ENCODE measurements at regions not wholly inside any gene's neighbourhood (a gene's known extent, or its start where the extent isn't known, plus 50 kb on each side); places are given as distances from the start of the nearest gene placed in this dataset.

GRCh38 chr5:154588091-154588774 lies 110.2 kb upstream of the HAND1 start:
- Histone ChIP-seq H4K20me1 (ENCODE audit: insufficient read depth, low read length) (no peaks in the 10 kb centered on the region), H3K9ac (ENCODE audit: low read length) (no peak overlapping the region), H3K36me3 (ENCODE audit: insufficient read depth, low read length) (no peaks in the 10 kb centered on the region), H3K79me2 (ENCODE audit: insufficient read depth, low read length) (no peaks in the 10 kb centered on the region), H3K27me3 (ENCODE audit: insufficient read depth, low read length) (peaks cover 12% of the 10 kb centered on the region), H2AFZ (ENCODE audit: low read depth, low read length) (no peak overlapping the region), H3K4me1 (ENCODE audit: insufficient read depth, low read length) (no peaks in the 10 kb centered on the region), H3K4me2 (ENCODE audit: low read length) (no peak overlapping the region), H3K27ac (ENCODE audit: low read depth, low read length) (no peak overlapping the region), H3K9me3 (ENCODE audit: insufficient read depth, low read depth, low read length) (no peaks in the 10 kb centered on the region), H3K4me3 (ENCODE audit: insufficient read depth, low read depth, low read length) (no peak overlapping the region)
- FAIRE-seq (no peak), DNase-seq (ENCODE audit: low read depth) (no peak)
- H3K4me1 Mint-ChIP-seq (ENCODE audit: low read depth, unreplicated experiment): peaks cover 7% of the 10 kb centered on the region
- H3K27ac Mint-ChIP-seq (ENCODE audit: unreplicated experiment): no peak overlapping the region
- no peak overlapping the region for H3K4me3 Mint-ChIP-seq (ENCODE audit: unreplicated experiment)
- H3K27me3 Mint-ChIP-seq (ENCODE audit: low read depth, unreplicated experiment): peaks cover 37% of the 10 kb centered on the region
- H3K36me3 Mint-ChIP-seq (ENCODE audit: low read depth, unreplicated experiment): no peaks in the 10 kb centered on the region
- no peak for TF ChIP-seq CTCF (IDR thresholded peaks at IDR 0.05; ENCODE audit: insufficient read depth, low read depth, low read length)
- TF ChIP-seq EZH2 (IDR thresholded peaks at IDR 0.05; ENCODE audit: insufficient read depth, low read length): no peak
- H3K9me3 Mint-ChIP-seq (ENCODE audit: unreplicated experiment): no peaks in the 10 kb centered on the region

- Histone ChIP-seq H3K27ac (ENCODE audit: low read depth, low read length) (no peak overlapping the region), H3K9ac (ENCODE audit: low read length) (no peak overlapping the region), H2AFZ (ENCODE audit: low read depth, low read length) (no peak overlapping the region), H3K27me3 (ENCODE audit: insufficient read depth, low read length) (peaks cover 12% of the 10 kb centered on the region), H3K9me3 (ENCODE audit: insufficient read depth, low read depth, low read length) (no peaks in the 10 kb centered on the region), H3K79me2 (ENCODE audit: insufficient read depth, low read length) (no peaks in the 10 kb centered on the region), H3K4me3 (ENCODE audit: insufficient read depth, low read depth, low read length) (no peak overlapping the region), H4K20me1 (ENCODE audit: insufficient read depth, low read length) (no peaks in the 10 kb centered on the region), H3K4me2 (ENCODE audit: low read length) (no peak overlapping the region), H3K36me3 (ENCODE audit: insufficient read depth, low read length) (no peaks in the 10 kb centered on the region), H3K4me1 (ENCODE audit: insufficient read depth, low read length) (no peaks in the 10 kb centered on the region)
- Mint-ChIP-seq H3K9me3 (ENCODE audit: unreplicated experiment) (no peaks in the 10 kb centered on the region), H3K27ac (ENCODE audit: unreplicated experiment) (no peak overlapping the region), H3K36me3 (ENCODE audit: low read depth, unreplicated experiment) (no peaks in the 10 kb centered on the region), H3K4me1 (ENCODE audit: low read depth, unreplicated experiment) (peaks cover 6% of the 10 kb centered on the region), H3K27me3 (ENCODE audit: low read depth, unreplicated experiment) (peaks cover 43% of the 10 kb centered on the region), H3K4me3 (ENCODE audit: unreplicated experiment) (no peak overlapping the region)
- TF ChIP-seq EZH2 (IDR thresholded peaks at IDR 0.05; ENCODE audit: insufficient read depth, low read length) (no peak), CTCF (IDR thresholded peaks at IDR 0.05; ENCODE audit: insufficient read depth, low read depth, low read length) (no peak)
- no peak for FAIRE-seq
- no peak for DNase-seq (ENCODE audit: low read depth)
These were observed 109.3 kb upstream of the HAND1 start for GRCh38 chr5:154587123-154588026.
